ENCODE measurements at regions not wholly inside any gene's neighbourhood (a gene's known extent, or its start where the extent isn't known, plus 50 kb on each side); places are given as distances from the start of the nearest gene placed in this dataset.

DNA sequence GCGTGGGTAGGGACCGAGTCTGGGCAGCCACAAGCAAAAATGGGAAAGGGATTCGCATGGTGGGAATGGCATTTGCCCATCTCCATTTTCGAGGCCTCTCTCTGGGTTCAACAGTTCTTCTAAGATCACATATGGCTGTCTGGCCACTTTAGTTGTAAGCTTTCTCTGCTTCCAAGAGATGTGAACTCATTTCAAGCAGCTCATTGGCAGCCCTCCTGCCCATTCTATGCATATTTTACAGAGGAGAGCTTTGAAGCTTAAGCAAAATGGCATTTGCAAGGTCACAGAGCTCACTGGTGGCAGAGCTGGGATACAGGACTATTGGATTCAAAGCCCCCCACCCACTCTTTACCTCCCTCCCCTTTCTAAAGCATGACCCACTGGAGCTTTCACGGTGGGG is 93.7 kb downstream of the HHIPL2 start:
- TF ChIP-seq, protein P1, sequence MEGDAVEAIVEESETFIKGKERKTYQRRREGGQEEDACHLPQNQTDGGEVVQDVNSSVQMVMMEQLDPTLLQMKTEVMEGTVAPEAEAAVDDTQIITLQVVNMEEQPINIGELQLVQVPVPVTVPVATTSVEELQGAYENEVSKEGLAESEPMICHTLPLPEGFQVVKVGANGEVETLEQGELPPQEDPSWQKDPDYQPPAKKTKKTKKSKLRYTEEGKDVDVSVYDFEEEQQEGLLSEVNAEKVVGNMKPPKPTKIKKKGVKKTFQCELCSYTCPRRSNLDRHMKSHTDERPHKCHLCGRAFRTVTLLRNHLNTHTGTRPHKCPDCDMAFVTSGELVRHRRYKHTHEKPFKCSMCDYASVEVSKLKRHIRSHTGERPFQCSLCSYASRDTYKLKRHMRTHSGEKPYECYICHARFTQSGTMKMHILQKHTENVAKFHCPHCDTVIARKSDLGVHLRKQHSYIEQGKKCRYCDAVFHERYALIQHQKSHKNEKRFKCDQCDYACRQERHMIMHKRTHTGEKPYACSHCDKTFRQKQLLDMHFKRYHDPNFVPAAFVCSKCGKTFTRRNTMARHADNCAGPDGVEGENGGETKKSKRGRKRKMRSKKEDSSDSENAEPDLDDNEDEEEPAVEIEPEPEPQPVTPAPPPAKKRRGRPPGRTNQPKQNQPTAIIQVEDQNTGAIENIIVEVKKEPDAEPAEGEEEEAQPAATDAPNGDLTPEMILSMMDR (conservative IDR thresholded peaks at IDR 0.05; ENCODE audit: low read depth, low read length), result no peak
- H2AFZ ChIP-seq (ENCODE audit: low read depth), result no peak overlapping the region
- no peaks in the 10 kb centered on the region for H3K36me3 ChIP-seq (ENCODE audit: insufficient read depth)
- H3K4me2 ChIP-seq, result no peak overlapping the region
- no peak overlapping the region for H3K27ac ChIP-seq
- H3K9ac ChIP-seq, result no peak overlapping the region
- H3K4me1 ChIP-seq (ENCODE audit: low read depth, poor library complexity, severe bottlenecking), result peaks cover 9% of the 10 kb centered on the region
- no peaks in the 10 kb centered on the region for H3K27me3 ChIP-seq (ENCODE audit: insufficient read depth, low read depth)
- H4K20me1 ChIP-seq (ENCODE audit: insufficient read depth), result no peaks in the 10 kb centered on the region
- no peaks in the 10 kb centered on the region for H3K79me2 ChIP-seq (ENCODE audit: insufficient read depth, low read depth)
- H3K4me3 ChIP-seq (IDR thresholded peaks at IDR 0.05; ENCODE audit: insufficient read depth, low read depth, low read length), result no peak overlapping the region

DNA sequence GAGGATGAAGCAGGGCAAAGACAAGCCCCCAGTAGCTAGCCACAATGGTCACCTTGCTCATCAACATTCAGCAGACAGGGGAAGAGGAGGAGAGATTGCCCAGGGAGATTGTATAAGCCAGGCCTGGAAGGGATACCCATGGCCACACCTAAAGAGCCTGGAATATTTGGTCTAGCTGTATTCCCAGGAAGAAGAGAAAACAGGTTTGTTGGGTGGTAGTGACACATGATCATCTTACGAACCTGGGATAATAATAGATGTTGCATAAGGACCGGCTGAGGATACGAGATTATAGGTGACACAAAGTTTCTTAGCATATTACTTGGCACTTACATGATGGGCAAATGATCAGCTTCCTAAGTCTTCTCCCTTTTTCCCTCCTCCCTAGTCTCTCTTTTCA is 95.9 kb downstream of the HHIPL2 start:
- Histone ChIP-seq H3K9ac (no peak overlapping the region), H3K4me2 (no peak overlapping the region), H3K4me3 (IDR thresholded peaks at IDR 0.05; ENCODE audit: insufficient read depth, low read depth, low read length) (no peak overlapping the region), H2AFZ (ENCODE audit: low read depth) (no peak overlapping the region), H3K36me3 (ENCODE audit: insufficient read depth) (no peaks in the 10 kb centered on the region), H3K4me1 (ENCODE audit: low read depth, poor library complexity, severe bottlenecking) (peaks cover 9% of the 10 kb centered on the region), H3K79me2 (ENCODE audit: insufficient read depth, low read depth) (no peaks in the 10 kb centered on the region), H3K27ac (no peak overlapping the region), H3K27me3 (ENCODE audit: insufficient read depth, low read depth) (no peaks in the 10 kb centered on the region), H4K20me1 (ENCODE audit: insufficient read depth) (no peaks in the 10 kb centered on the region)
- TF ChIP-seq, protein P1 (conservative IDR thresholded peaks at IDR 0.05; ENCODE audit: low read depth, low read length), result no peak

DNA sequence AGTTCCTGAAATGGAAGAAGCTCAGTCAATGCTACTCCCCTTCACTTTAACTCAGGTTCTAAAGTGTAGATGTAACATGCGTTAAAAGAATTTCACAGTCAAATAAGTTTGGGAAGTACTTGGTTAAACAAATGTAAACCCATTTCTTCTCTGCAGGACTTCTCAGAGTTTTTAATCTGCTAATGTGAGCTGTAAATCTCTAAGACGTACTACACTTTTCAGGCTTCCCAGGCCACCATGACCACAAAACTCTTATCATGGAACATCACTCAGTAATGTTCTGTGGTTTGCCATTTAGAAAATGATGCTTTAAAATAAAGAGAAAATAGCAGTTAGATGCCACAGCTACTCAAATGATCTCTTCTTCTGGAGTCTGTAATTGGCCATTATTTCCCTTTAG is 104.3 kb downstream of the HHIPL2 start:
- Histone ChIP-seq H3K9ac (no peak overlapping the region), H3K79me2 (ENCODE audit: insufficient read depth, low read depth) (no peaks in the 10 kb centered on the region), H3K4me1 (ENCODE audit: low read depth, poor library complexity, severe bottlenecking) (no peaks in the 10 kb centered on the region), H3K27ac (no peak overlapping the region), H3K4me2 (no peak overlapping the region), H3K4me3 (IDR thresholded peaks at IDR 0.05; ENCODE audit: insufficient read depth, low read depth, low read length) (no peak overlapping the region), H3K27me3 (ENCODE audit: insufficient read depth, low read depth) (no peaks in the 10 kb centered on the region), H4K20me1 (ENCODE audit: insufficient read depth) (no peaks in the 10 kb centered on the region), H2AFZ (ENCODE audit: low read depth) (no peak overlapping the region), H3K36me3 (ENCODE audit: insufficient read depth) (no peaks in the 10 kb centered on the region)
- TF ChIP-seq, protein P1 (conservative IDR thresholded peaks at IDR 0.05; ENCODE audit: low read depth, low read length), result no peak

DNA sequence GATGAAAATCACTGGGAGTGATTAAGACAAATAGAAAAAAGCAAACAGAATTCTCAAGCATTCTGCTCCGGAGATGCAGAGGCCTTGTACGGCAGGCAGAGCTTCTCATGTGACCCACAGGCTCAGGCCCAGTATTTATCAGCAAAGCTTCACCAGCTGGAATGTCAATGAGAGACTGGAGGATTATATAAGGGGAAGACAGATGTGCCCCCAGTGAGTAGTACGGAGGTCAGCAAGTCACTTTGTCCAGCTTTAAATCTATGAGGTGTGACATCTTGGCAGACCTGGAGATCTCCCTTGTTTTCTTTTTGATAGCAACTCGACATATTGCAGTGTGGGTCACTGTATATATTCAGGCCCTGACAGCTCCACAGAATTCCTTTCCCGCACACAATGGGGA is 106.8 kb downstream of the HHIPL2 start:
- Histone ChIP-seq H3K4me1 (ENCODE audit: low read depth, poor library complexity, severe bottlenecking) (no peaks in the 10 kb centered on the region), H3K9ac (no peak overlapping the region), H3K79me2 (ENCODE audit: insufficient read depth, low read depth) (no peaks in the 10 kb centered on the region), H3K4me3 (IDR thresholded peaks at IDR 0.05; ENCODE audit: insufficient read depth, low read depth, low read length) (no peak overlapping the region), H3K27ac (no peak overlapping the region), H4K20me1 (ENCODE audit: insufficient read depth) (no peaks in the 10 kb centered on the region), H3K36me3 (ENCODE audit: insufficient read depth) (no peaks in the 10 kb centered on the region), H3K4me2 (no peak overlapping the region), H2AFZ (ENCODE audit: low read depth) (no peak overlapping the region), H3K27me3 (ENCODE audit: insufficient read depth, low read depth) (no peaks in the 10 kb centered on the region)
- TF ChIP-seq, protein P1 (conservative IDR thresholded peaks at IDR 0.05; ENCODE audit: low read depth, low read length), result no peak

DNA sequence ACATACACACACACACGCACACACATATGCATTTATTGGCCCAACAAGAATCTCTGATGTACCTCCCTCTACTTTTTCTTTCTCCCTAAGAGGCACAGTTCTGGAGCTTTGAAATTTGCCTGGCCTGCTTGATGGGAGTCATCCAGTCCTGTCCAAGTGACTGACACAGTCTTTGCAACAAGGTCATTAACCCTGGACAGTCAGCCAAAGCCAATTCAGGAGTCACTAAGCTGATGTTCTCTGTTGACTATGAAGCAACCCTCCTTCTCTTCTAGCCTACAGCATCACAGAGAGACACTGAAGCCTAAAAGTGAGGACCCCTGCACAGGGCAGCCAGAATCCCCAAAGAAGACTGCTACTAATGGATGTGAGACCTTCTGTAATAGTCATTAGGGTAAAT is 123.1 kb downstream of the HHIPL2 start:
- Histone ChIP-seq H3K36me3 (ENCODE audit: insufficient read depth) (no peaks in the 10 kb centered on the region), H4K20me1 (ENCODE audit: insufficient read depth) (no peaks in the 10 kb centered on the region), H3K27ac (no peak overlapping the region), H3K79me2 (ENCODE audit: insufficient read depth, low read depth) (no peaks in the 10 kb centered on the region), H3K4me3 (IDR thresholded peaks at IDR 0.05; ENCODE audit: insufficient read depth, low read depth, low read length) (no peak overlapping the region), H3K9ac (no peak overlapping the region), H3K4me2 (no peak overlapping the region), H3K4me1 (ENCODE audit: low read depth, poor library complexity, severe bottlenecking) (no peaks in the 10 kb centered on the region), H2AFZ (ENCODE audit: low read depth) (no peak overlapping the region), H3K27me3 (ENCODE audit: insufficient read depth, low read depth) (no peaks in the 10 kb centered on the region)
- TF ChIP-seq, protein P1 (conservative IDR thresholded peaks at IDR 0.05; ENCODE audit: low read depth, low read length), result no peak

All from KMS-11 (cell line).